Fibroblast of skin of scalp (primary cell): ENCODE measurements at regions not wholly inside any gene's neighbourhood (a gene's known extent, or its start where the extent isn't known, plus 50 kb on each side); places are given as distances from the start of the nearest gene placed in this dataset.

ENCODE experiments used
- DNase-seq: peaks from one replicate; pipeline ENCODE4 v3.0.0-alpha.2; 2013

GRCh38 chr1:59220356-59220755 is 76.5 kb upstream of the FGGY start:
- no peak for DNase-seq

- peak; percentile 46 for DNase-seq
These were observed 73.7 kb upstream of the FGGY start for GRCh38 chr1:59223198-59223597.

- DNase-seq = peak; percentile 77
These were observed 72.8 kb upstream of the FGGY start for GRCh38 chr1:59223989-59224634.

- no peak for DNase-seq
These were observed 71.1 kb upstream of the FGGY start for GRCh38 chr1:59225594-59226316.

GRCh38 chr1:59229138-59229537 is 67.8 kb upstream of the FGGY start:
- DNase-seq = no peak

- DNase-seq = no peak
These were observed 66.3 kb upstream of the FGGY start for GRCh38 chr1:59230622-59231021.

- peak; percentile 70 for DNase-seq
These were observed 64.7 kb upstream of the FGGY start for GRCh38 chr1:59232216-59232615.

GRCh38 chr1:59233444-59233843 is 63.5 kb upstream of the FGGY start:
- no peak for DNase-seq

- DNase-seq = peak; percentile 28
These were observed 60.0 kb upstream of the FGGY start for GRCh38 chr1:59236721-59237545.

GRCh38 chr1:59237900-59238299 is 59.0 kb upstream of the FGGY start:
- no peak for DNase-seq

- no peak for DNase-seq
These were observed 58.5 kb upstream of the FGGY start for GRCh38 chr1:59238333-59238934.

GRCh38 chr1:59238993-59239392 is 57.9 kb upstream of the FGGY start:
- DNase-seq = no peak

GRCh38 chr1:59241909-59242308 is 55.0 kb upstream of the FGGY start:
- DNase-seq = no peak

- no peak for DNase-seq
These were observed 54.5 kb upstream of the FGGY start for GRCh38 chr1:59242370-59242769.

- DNase-seq = no peak
These were observed 53.3 kb upstream of the FGGY start for GRCh38 chr1:59243550-59243949.

- no peak for DNase-seq
These were observed 52.9 kb upstream of the FGGY start for GRCh38 chr1:59243978-59244377.

GRCh38 chr1:59244891-59245290 is 52.0 kb upstream of the FGGY start:
- no peak for DNase-seq
